Activated CD8-positive, alpha-beta memory T cell treated with anti-CD3 and anti-CD28 coated beads, Interleukin-2, amount 50 U/mL, for 48 hours (primary cell): ENCODE measurements at regions not wholly inside any gene's neighbourhood (a gene's known extent, or its start where the extent isn't known, plus 50 kb on each side); places are given as distances from the start of the nearest gene placed in this dataset.

Experiments
- DNase-seq: peaks from one replicate; pipeline ENCODE4 v3.0.0-alpha.2; 2020

- DNase-seq: no peak
Measured at GRCh38 chr9:108392877-108393276, 462.9 kb downstream of the ACTL7B start.

GRCh38 chr9:108389056-108389455, 466.7 kb downstream of the ACTL7B start:
- no peak for DNase-seq

- DNase-seq: no peak
Measured at GRCh38 chr9:108386859-108387384, 468.9 kb downstream of the ACTL7B start.

GRCh38 chr9:108386032-108386431, 469.8 kb downstream of the ACTL7B start:
- no peak for DNase-seq

GRCh38 chr9:108383796-108384195, 472.0 kb downstream of the ACTL7B start:
- no peak for DNase-seq

GRCh38 chr9:108382310-108382709, 473.5 kb downstream of the ACTL7B start:
- DNase-seq: no peak

GRCh38 chr9:108377881-108378280, 477.9 kb downstream of the ACTL7B start:
- no peak for DNase-seq

- DNase-seq: no peak
Measured at GRCh38 chr9:108377382-108377781, 478.4 kb downstream of the ACTL7B start.

GRCh38 chr9:108376140-108376539, 479.6 kb downstream of the ACTL7B start:
- no peak for DNase-seq

- no peak for DNase-seq
Measured at GRCh38 chr9:108374626-108375025, 481.2 kb downstream of the ACTL7B start.

GRCh38 chr9:108367188-108367587, 488.6 kb downstream of the ACTL7B start:
- DNase-seq: no peak

- DNase-seq: no peak
Measured at GRCh38 chr9:108363311-108363710, 492.5 kb downstream of the ACTL7B start.

- DNase-seq: no peak
Measured at GRCh38 chr9:108360304-108360703, 495.5 kb downstream of the ACTL7B start.

- DNase-seq: no peak
Measured at GRCh38 chr9:108356806-108357205, 499.0 kb downstream of the ACTL7B start.

GRCh38 chr9:108351571-108351970, 504.2 kb downstream of the ACTL7B start:
- no peak for DNase-seq

- DNase-seq: no peak
Measured at GRCh38 chr9:108347463-108348188, 508.2 kb downstream of the ACTL7B start.

GRCh38 chr9:108345826-108346225, 510.0 kb downstream of the ACTL7B start:
- DNase-seq: no peak

GRCh38 chr9:108339251-108339650, 516.5 kb downstream of the ACTL7B start:
- no peak for DNase-seq

- no peak for DNase-seq
Measured at GRCh38 chr9:108336575-108336974, 519.2 kb downstream of the ACTL7B start.

- DNase-seq: no peak
Measured at GRCh38 chr9:108333530-108333983, 522.2 kb downstream of the ACTL7B start.

- DNase-seq: no peak
Measured at GRCh38 chr9:108331596-108331995, 524.2 kb downstream of the ACTL7B start.

GRCh38 chr9:108325406-108325805, 530.4 kb downstream of the ACTL7B start:
- no peak for DNase-seq

GRCh38 chr9:108323615-108324014, 532.2 kb downstream of the ACTL7B start:
- DNase-seq: no peak

GRCh38 chr9:108322326-108323098, 533.3 kb downstream of the ACTL7B start:
- DNase-seq: no peak
